ENCODE measurements at regions not wholly inside any gene's neighbourhood (a gene's known extent, or its start where the extent isn't known, plus 50 kb on each side); places are given as distances from the start of the nearest gene placed in this dataset.
"Not testable (repeated sequence)": the region's sequence is repeated elsewhere in the genome, so short reads cannot be mapped to it uniquely, and the experiment has no call there.

DNA sequence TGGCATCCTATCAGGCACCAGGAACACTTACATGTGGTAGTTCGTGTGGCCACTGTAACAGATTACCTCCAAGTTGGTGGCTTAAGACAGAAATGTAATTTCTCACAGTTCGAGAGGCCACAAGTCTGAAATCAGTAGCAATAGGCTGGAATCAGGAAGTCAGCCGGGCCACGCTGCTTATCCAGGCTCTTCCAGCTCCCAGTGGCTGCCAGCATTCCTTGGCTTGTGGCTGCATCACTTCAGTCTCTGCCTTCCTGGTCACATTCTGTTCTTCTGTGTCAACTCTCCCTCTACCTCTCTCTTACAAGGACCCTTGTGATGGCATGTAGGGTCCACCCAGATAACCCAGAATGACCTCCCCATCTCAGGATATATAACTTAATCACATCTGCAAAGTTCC, 78.7 kb upstream of the MSX2 start:
- H3K27ac ChIP-seq = no peak overlapping the region
- H3K4me1 ChIP-seq = no peaks in the 10 kb centered on the region

DNA sequence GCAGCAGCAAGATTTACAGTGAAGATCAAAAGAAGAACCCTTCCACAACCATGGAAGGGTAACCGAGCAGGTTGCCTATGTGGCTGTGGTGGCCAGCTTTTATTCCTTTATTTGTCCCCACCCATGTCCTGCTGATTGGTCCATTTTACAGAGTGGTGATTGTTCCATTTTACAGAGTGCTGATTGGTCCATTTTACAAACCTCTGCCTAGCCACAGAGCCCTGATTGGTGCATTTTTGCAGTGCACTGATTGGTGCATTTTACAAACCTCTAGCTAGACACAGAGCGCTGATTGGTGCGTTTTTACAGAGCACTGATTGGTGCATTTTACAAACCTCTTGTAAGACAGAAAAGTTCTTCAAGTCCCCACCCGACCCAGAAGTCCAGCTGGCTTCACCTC, 75.8 kb upstream of the MSX2 start:
- H3K4me1 ChIP-seq; H3K4me3 ChIP-seq; H3K9me3 ChIP-seq; intact Hi-C loops (cut with DNase I); DNase-seq (ENCODE audit: extremely low spot score in 2 of 2); H3K36me3 ChIP-seq; H3K27me3 ChIP-seq; H3K27ac ChIP-seq: not testable (repeated sequence)

More for the DNA sequence above, 78.7 kb upstream of the MSX2 start:
- Histone ChIP-seq H3K4me3 (no peak overlapping the region), H3K9me3 (no peaks in the 10 kb centered on the region), H3K36me3 (no peaks in the 10 kb centered on the region), H3K27me3 (no peaks in the 10 kb centered on the region)
- intact Hi-C loops (cut with DNase I) = no loop called here
- TF ChIP-seq POLR2AphosphoS5 (IDR thresholded peaks at IDR 0.05; ENCODE audit: insufficient read depth in 1 of 2, low read depth in 1 of 2) (no peak), POLR2A (IDR thresholded peaks at IDR 0.05) (no peak)
- TF ChIP-seq, protein P1, sequence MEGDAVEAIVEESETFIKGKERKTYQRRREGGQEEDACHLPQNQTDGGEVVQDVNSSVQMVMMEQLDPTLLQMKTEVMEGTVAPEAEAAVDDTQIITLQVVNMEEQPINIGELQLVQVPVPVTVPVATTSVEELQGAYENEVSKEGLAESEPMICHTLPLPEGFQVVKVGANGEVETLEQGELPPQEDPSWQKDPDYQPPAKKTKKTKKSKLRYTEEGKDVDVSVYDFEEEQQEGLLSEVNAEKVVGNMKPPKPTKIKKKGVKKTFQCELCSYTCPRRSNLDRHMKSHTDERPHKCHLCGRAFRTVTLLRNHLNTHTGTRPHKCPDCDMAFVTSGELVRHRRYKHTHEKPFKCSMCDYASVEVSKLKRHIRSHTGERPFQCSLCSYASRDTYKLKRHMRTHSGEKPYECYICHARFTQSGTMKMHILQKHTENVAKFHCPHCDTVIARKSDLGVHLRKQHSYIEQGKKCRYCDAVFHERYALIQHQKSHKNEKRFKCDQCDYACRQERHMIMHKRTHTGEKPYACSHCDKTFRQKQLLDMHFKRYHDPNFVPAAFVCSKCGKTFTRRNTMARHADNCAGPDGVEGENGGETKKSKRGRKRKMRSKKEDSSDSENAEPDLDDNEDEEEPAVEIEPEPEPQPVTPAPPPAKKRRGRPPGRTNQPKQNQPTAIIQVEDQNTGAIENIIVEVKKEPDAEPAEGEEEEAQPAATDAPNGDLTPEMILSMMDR (IDR thresholded peaks at IDR 0.05) = no peak
- no peak for DNase-seq (ENCODE audit: extremely low spot score in 2 of 2)

DNA sequence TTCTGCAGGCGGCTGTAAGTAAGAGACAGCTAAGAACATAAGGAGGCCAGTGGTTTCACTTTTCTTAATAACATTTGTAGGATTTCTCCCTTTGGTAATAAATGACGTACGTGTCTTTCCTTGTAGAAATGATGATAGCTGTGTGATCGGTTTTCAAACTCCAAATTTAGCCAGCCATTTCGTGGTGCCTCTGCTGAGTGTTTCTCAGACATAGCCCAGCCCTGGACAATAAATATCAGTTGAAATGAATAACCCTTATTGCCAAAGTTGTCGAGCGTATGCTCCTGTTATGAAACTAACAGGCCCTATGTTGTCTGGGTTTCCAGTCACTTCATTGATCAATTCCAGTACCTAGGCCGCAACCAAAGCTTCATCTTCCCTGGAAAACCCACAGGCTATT, 75.0 kb upstream of the MSX2 start:
- no peak for DNase-seq (ENCODE audit: extremely low spot score in 2 of 2)
- intact Hi-C loops (cut with DNase I) = no loop called here

DNA sequence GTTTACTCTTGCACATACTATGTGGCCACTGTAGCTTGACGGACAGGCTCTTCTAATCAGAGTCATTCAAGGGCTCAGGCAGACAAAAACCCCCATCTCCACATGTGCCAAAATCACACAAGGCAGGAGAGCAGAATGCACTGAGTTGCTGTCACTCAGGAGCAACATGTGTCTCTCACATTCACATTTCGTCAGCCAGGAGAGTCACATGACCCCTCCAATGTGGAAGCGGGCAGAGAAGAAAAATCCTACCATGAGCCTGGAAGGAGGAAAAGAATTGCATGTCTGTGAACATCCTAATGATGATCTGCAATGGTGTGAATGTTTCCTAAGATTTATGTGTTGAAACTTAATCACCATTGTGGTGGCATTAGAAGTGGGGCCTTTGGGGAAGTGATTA, 69.9 kb upstream of the MSX2 start:
- Histone ChIP-seq H3K4me1 (no peaks in the 10 kb centered on the region), H3K36me3 (no peaks in the 10 kb centered on the region), H3K9me3 (no peaks in the 10 kb centered on the region), H3K27ac (no peak overlapping the region), H3K4me3 (no peak overlapping the region), H3K27me3 (no peaks in the 10 kb centered on the region)
- intact Hi-C loops (cut with DNase I) = no loop called here
- no peak for DNase-seq (ENCODE audit: extremely low spot score in 2 of 2)
- TF ChIP-seq, protein P1 (IDR thresholded peaks at IDR 0.05) = no peak
- no peak for TF ChIP-seq POLR2A (IDR thresholded peaks at IDR 0.05)
- TF ChIP-seq POLR2AphosphoS5 (IDR thresholded peaks at IDR 0.05; ENCODE audit: insufficient read depth in 1 of 2, low read depth in 1 of 2) = no peak

More for the DNA sequence above, 75.0 kb upstream of the MSX2 start:
- no peaks in the 10 kb centered on the region for H3K36me3 ChIP-seq
- H3K4me1 ChIP-seq = no peaks in the 10 kb centered on the region
- TF ChIP-seq, protein P1 (IDR thresholded peaks at IDR 0.05) = no peak
- TF ChIP-seq POLR2AphosphoS5 (IDR thresholded peaks at IDR 0.05; ENCODE audit: insufficient read depth in 1 of 2, low read depth in 1 of 2) = no peak
- no peak for TF ChIP-seq POLR2A (IDR thresholded peaks at IDR 0.05)
- H3K27ac ChIP-seq = no peak overlapping the region
- H3K27me3 ChIP-seq = no peaks in the 10 kb centered on the region
- no peaks in the 10 kb centered on the region for H3K9me3 ChIP-seq
- H3K4me3 ChIP-seq = no peak overlapping the region

DNA sequence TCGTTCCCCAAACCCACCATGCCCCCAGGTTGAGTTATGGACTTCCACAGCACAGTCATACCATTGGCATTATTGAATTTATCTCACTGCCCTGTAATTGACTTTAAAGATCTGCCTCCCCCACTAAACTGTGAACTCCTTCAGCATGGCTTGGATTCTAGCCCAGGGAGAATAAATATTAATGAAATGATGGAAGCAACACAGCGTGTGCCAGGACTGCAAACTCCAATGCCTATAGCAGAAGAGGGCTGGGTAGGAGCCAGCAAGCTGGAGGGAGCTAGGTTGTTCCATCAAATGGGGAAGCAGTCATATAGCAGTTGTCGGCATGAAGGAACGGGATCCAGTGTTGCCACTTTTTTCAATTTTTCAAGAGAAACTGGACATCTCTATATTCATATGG, 69.0 kb upstream of the MSX2 start:
- intact Hi-C loops (cut with DNase I) = no loop called here
- H3K4me3 ChIP-seq = no peak overlapping the region

More for the DNA sequence above, 69.0 kb upstream of the MSX2 start:
- Histone ChIP-seq H3K9me3 (no peaks in the 10 kb centered on the region), H3K36me3 (no peaks in the 10 kb centered on the region), H3K27me3 (no peaks in the 10 kb centered on the region), H3K4me1 (no peaks in the 10 kb centered on the region), H3K27ac (no peak overlapping the region)
- DNase-seq (ENCODE audit: extremely low spot score in 2 of 2) = no peak
- TF ChIP-seq, protein P1 (IDR thresholded peaks at IDR 0.05) = no peak
- no peak for TF ChIP-seq POLR2AphosphoS5 (IDR thresholded peaks at IDR 0.05; ENCODE audit: insufficient read depth in 1 of 2, low read depth in 1 of 2)
- no peak for TF ChIP-seq POLR2A (IDR thresholded peaks at IDR 0.05)
